ENCODE measurements at regions not wholly inside any gene's neighbourhood (a gene's known extent, or its start where the extent isn't known, plus 50 kb on each side); places are given as distances from the start of the nearest gene placed in this dataset.

DNA sequence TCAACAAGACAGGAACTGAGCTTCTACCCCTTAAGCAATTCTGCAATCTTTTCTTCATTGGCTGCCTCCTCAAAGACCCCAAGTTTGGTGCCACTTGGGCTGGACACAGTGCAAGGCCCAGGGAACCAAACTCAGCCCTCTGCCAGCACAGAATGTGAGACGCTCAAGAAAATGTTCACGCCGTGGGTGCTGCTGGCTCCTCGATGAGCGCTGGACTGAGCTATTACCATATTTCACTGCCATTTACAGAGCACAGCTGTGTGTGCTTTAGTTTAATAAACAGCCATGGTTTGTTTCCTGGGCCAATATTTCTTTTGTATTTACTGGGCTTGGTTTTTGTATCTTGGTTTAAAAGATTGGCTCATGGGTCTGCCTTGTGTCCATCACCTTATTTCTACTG lies 138.8 kb upstream of the VSTM2B start:
- WGBS, 2 experiments (ENCODE audit: extremely low coverage in 1 of 2, insufficient coverage in 1 of 2, insufficient read length in 1 of 2, insufficient replicate concordance in 2 of 2, low coverage in 1 of 2, low lambda C conversion rate in 2 of 2, missing lambda C conversion rate in 1 of 2), result 99% methylated on average over 5 of the region's 5 CpGs; no CpG with 5 or more reads in 1 of the 2 experiments
- no peak for DNase-seq (ENCODE audit: low read depth in 1 of 2, low spot score in 2 of 2)
- Histone ChIP-seq H3K9ac (replicated peaks in 1 of 4; ENCODE audit: extremely low read depth in 1 of 4, low read depth in 3 of 4, low read length in 3 of 4) (no peak overlapping the region), H2BK12ac (ENCODE audit: low read depth, low read length) (no peak overlapping the region), H3K4ac (replicated peaks; ENCODE audit: insufficient read length, low read depth, low read length) (no peak overlapping the region), H3K27me3 (replicated peaks in 1 of 4; ENCODE audit: control insufficient read depth in 3 of 4, extremely low read depth in 1 of 4, insufficient read depth in 3 of 4, low read length in 3 of 4) (no peaks in the 10 kb centered on the region), H2BK20ac (ENCODE audit: low read length) (no peak overlapping the region), H3K79me2 (ENCODE audit: control insufficient read depth in 1 of 2, insufficient read depth in 2 of 2, low read length in 2 of 2) (no peaks in the 10 kb centered on the region), H4K8ac (ENCODE audit: extremely low read depth, insufficient read depth, low read length) (no peak overlapping the region), H2BK5ac (ENCODE audit: low read depth, low read length) (no peak overlapping the region), H3K23me2 (ENCODE audit: low read depth, low read length) (no peaks in the 10 kb centered on the region), H2AFZ (ENCODE audit: low read length) (no peak overlapping the region), H3K4me1 (replicated peaks in 1 of 4; ENCODE audit: control insufficient read depth in 3 of 4, insufficient read depth in 4 of 4, low read length in 3 of 4) (peaks cover 0 to 3% (median 0%) of the 10 kb centered on the region in 4 experiments; a peak in 2 of 7 replicates), H4K5ac (ENCODE audit: insufficient read length, low read depth, low read length) (no peak overlapping the region), H3K27ac (ENCODE audit: low read depth, low read length) (no peak overlapping the region), H3K23ac (ENCODE audit: insufficient read length) (no peak overlapping the region), H3K14ac (ENCODE audit: insufficient read length) (no peak overlapping the region), H2AK5ac (ENCODE audit: low read depth, low read length) (no peak overlapping the region), H4K91ac (replicated peaks; ENCODE audit: insufficient read length, low read length) (no peak overlapping the region), H2BK15ac (ENCODE audit: low read length) (no peak overlapping the region), H4K20me1 (replicated peaks in 1 of 2; ENCODE audit: control insufficient read depth in 1 of 2, insufficient read depth in 2 of 2, low read length in 2 of 2) (peaks cover 0 to 1% of the 10 kb centered on the region in 2 experiments), H3K9me3 (ENCODE audit: insufficient read depth in 2 of 2, low read depth in 1 of 2, low read length in 1 of 2) (peaks cover 9 to 10% of the 10 kb centered on the region in 2 experiments; a peak in 2 of 4 replicates), H2BK120ac (replicated peaks; ENCODE audit: low read depth, low read length) (no peak overlapping the region), H3K4me2 (ENCODE audit: insufficient read depth in 1 of 2, low read depth in 2 of 2, low read length in 2 of 2) (no peak overlapping the region), H3K36me3 (ENCODE audit: control insufficient read depth in 2 of 4, insufficient read depth in 4 of 4, low read length in 3 of 4) (no peaks in the 10 kb centered on the region), H3K56ac (replicated peaks; ENCODE audit: insufficient read length, low read depth, low read length) (no peak overlapping the region), H3K79me1 (ENCODE audit: low read depth, low read length) (no peaks in the 10 kb centered on the region), H3K18ac (ENCODE audit: extremely low read depth, low read length) (no peak overlapping the region), H3K4me3 (ENCODE audit: extremely low read depth in 1 of 4, insufficient read depth in 2 of 4, low read depth in 3 of 4, low read length in 4 of 4) (no peak overlapping the region)
- no peak for FAIRE-seq
- ChIA-PET CTCF (ENCODE audit: partially characterized antibody) (interaction anchor here (0.8 to 3.2 kb wide), 10 partner anchors 8 to 103 kb away, joined by 3 to 11 read pairs (median 4); no protein-coding TSS in a partner anchor), POLR2A (ENCODE audit: partially characterized antibody) (no interaction called here)
- TF ChIP-seq RFX5 (IDR thresholded peaks at IDR 0.05; ENCODE audit: borderline replicate concordance, low read depth, low read length), result no peak
- no peak for TF ChIP-seq NRF1 (IDR thresholded peaks at IDR 0.05; ENCODE audit: low read depth, low read length)
- no peak for TF ChIP-seq TAF7 (optimal IDR thresholded peaks at IDR 0.05; ENCODE audit: borderline replicate concordance, low read depth, low read length)
- TF ChIP-seq EGR1 (IDR thresholded peaks at IDR 0.05; ENCODE audit: borderline replicate concordance, low read depth, low read length), result no peak
- no peak for TF ChIP-seq EZH2 (IDR thresholded peaks at IDR 0.05; ENCODE audit: low read depth, low read length, severe bottlenecking)
- TF ChIP-seq CTBP2 (IDR thresholded peaks at IDR 0.05; ENCODE audit: borderline replicate concordance, insufficient read depth, insufficient read length, low read length), result no peak
- TF ChIP-seq SP4 (IDR thresholded peaks at IDR 0.05; ENCODE audit: low read length), result no peak
- TF ChIP-seq RXRA (IDR thresholded peaks at IDR 0.05; ENCODE audit: insufficient read depth, low read depth, low read length), result no peak
- no peak for TF ChIP-seq SIN3A (conservative IDR thresholded peaks at IDR 0.05 in 1 of 2, IDR thresholded peaks at IDR 0.05 in 1 of 2; ENCODE audit: low read depth in 1 of 2, low read length in 2 of 2)
- TF ChIP-seq CHD2 (IDR thresholded peaks at IDR 0.05; ENCODE audit: low read length), result no peak
- TF ChIP-seq BCL11A (IDR thresholded peaks at IDR 0.05; ENCODE audit: low read depth in 2 of 2, low read length in 2 of 2), result no peak
- TF ChIP-seq KDM4A (IDR thresholded peaks at IDR 0.05; ENCODE audit: low read depth, low read length, severe bottlenecking), result no peak
- no peak for TF ChIP-seq CREB1 (IDR thresholded peaks at IDR 0.05)
- no peak for TF ChIP-seq ASH2L (IDR thresholded peaks at IDR 0.05; ENCODE audit: low read length)
- no peak for TF ChIP-seq MAFK (IDR thresholded peaks at IDR 0.05; ENCODE audit: low read depth, low read length)
- TF ChIP-seq JUND (IDR thresholded peaks at IDR 0.05; ENCODE audit: low read length), result no peak
